Body of pancreas (tissue), 4 donors: ENCODE measurements at regions not wholly inside any gene's neighbourhood (a gene's known extent, or its start where the extent isn't known, plus 50 kb on each side); places are given as distances from the start of the nearest gene placed in this dataset.

ENCODE experiments used
- POLR2A ChIP-seq, 3 donors: fragments of 450-650 bp; IDR thresholded peaks; one replicate each; pipeline ENCODE4 v1.6.1; 2016; ENCODE audit warnings: antibody characterized with exemption in 3 of 3, mild to moderate bottlenecking in 2 of 3
- TF ChIP-seq, protein P1 (sequence below), 7 experiments: fragments of 450-650 bp in 4 of 7; fragments of 200-600 bp in 3 of 7; sonication (generic) in 3 of 7; IDR thresholded peaks; one replicate each; pipeline ENCODE4 v1.5.1; 2016 to 2019; ENCODE audit warnings: antibody characterized with exemption in 7 of 7

DNA sequence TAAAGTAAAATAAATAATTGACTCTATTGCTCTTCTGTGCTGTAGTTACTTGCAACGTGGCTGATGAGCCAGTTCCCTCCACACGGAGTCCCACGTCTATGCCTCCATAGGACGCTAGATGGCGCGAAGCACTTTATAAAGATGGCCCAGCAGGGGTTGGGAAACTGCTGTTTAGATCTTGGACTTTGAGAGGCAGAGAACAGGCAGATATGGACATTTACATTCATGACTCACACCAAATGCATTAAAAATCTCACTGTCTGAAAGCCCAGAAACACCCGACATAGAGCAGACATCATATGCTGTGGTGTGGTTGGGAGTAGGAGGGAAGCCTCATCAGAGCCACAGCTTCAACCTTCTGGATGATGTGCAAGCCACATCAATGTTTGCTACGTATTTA, 643.1 kb upstream of the ARGLU1 start:
- TF ChIP-seq, protein P1, sequence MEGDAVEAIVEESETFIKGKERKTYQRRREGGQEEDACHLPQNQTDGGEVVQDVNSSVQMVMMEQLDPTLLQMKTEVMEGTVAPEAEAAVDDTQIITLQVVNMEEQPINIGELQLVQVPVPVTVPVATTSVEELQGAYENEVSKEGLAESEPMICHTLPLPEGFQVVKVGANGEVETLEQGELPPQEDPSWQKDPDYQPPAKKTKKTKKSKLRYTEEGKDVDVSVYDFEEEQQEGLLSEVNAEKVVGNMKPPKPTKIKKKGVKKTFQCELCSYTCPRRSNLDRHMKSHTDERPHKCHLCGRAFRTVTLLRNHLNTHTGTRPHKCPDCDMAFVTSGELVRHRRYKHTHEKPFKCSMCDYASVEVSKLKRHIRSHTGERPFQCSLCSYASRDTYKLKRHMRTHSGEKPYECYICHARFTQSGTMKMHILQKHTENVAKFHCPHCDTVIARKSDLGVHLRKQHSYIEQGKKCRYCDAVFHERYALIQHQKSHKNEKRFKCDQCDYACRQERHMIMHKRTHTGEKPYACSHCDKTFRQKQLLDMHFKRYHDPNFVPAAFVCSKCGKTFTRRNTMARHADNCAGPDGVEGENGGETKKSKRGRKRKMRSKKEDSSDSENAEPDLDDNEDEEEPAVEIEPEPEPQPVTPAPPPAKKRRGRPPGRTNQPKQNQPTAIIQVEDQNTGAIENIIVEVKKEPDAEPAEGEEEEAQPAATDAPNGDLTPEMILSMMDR (IDR thresholded peaks at IDR 0.05): peak; percentile 70 to 92 (median 87)
- TF ChIP-seq POLR2A (IDR thresholded peaks at IDR 0.05): no peak
